HepG2 (cell line): ENCODE measurements at regions not wholly inside any gene's neighbourhood (a gene's known extent, or its start where the extent isn't known, plus 50 kb on each side); places are given as distances from the start of the nearest gene placed in this dataset.

ENCODE experiments used
- ATAC-seq: fragments of 200-7000 bp; cut with Tn5 transposase; 3 replicates; pipeline ENCODE4 v1.9.1; 2020; ENCODE audit warnings: mild to moderate bottlenecking, moderate library complexity
- BruUV-seq: library from RNA; stranded (reverse); fragments of 400-500 nt; replicated peaks from 2 replicates; lab custom pipeline; 2021; lab: Mats Ljungman, UMichigan
- CTCF ChIA-PET: fragments of 300-600 bp; formaldehyde crosslinking; extraction: SDS; loops from one replicate; lab custom pipeline; 2021; ENCODE audit warnings: low total read pairs, inconsistent platforms, low intra/inter-chr PET ratio; lab: Yijun Ruan, JAX
- POLR2A ChIA-PET: fragments of 350-600 bp; sonication (Branson Sonifier 250); formaldehyde crosslinking; loops from one replicate; lab custom pipeline; 2020; ENCODE audit warnings: antibody characterized with exemption, inconsistent platforms; lab: Yijun Ruan, JAX
- DNase-seq: peaks from one replicate; pipeline ENCODE4 v3.0.0-alpha.2; 2015; ENCODE audit warnings: low spot score
- FAIRE-seq: peaks from 3 replicates; lab custom pipeline; 2011; peaks lifted over from hg19 to GRCh38; lab: Jason Lieb, UNC
- H2AFZ ChIP-seq: one replicate; pipeline ENCODE4 v1.6.1; 2011; ENCODE audit warnings: low read length, inconsistent platforms
- H3K27ac ChIP-seq: fragments of 300-600 bp; 3 replicates; pipeline ENCODE4 v1.8.0; 2011; ENCODE audit warnings: mixed run types, mild to moderate bottlenecking, mixed read lengths, low read length, inconsistent platforms; ENCODE audit not compliant: insufficient read depth; ENCODE audit errors: extremely low read length
- H3K27me3 ChIP-seq, 2 experiments: fragments of 200-600 bp in 1 of 2; 2 replicates in 1 of 2; 3 replicates in 1 of 2; pipeline versions ENCODE4 v1.6.0 to v1.8.0; 2011; ENCODE audit warnings: low read length in 2 of 2, mild to moderate bottlenecking in 2 of 2, moderate library complexity in 2 of 2, inconsistent platforms in 1 of 2; ENCODE audit not compliant: insufficient read depth in 2 of 2, control insufficient read depth in 1 of 2
- H3K36me3 ChIP-seq, 2 experiments: fragments of 200-600 bp in 1 of 2; replicated peaks in 1 of 2; 2 replicates in 1 of 2; 3 replicates in 1 of 2; pipeline versions ENCODE4 v1.5.1 to v1.8.0; 2011; ENCODE audit warnings: low read length in 2 of 2, inconsistent platforms in 1 of 2; ENCODE audit not compliant: insufficient read depth in 2 of 2, control insufficient read depth in 1 of 2
- H3K4me1 ChIP-seq: 2 replicates; pipeline ENCODE4 v1.5.1; 2012; ENCODE audit warnings: low read length, inconsistent platforms; ENCODE audit not compliant: insufficient read depth
- H3K4me2 ChIP-seq: 2 replicates; pipeline ENCODE4 v1.6.0; 2011; ENCODE audit warnings: low read depth, low read length, inconsistent platforms
- H3K4me3 ChIP-seq, 3 experiments: fragments of 200-600 bp in 1 of 3; sonication (generic), shearing (Covaris generic) in 1 of 3; replicated peaks in 1 of 3; 2 replicates each; pipeline ENCODE4 v1.5.1; 2011 to 2016; ENCODE audit warnings: low read length in 3 of 3, inconsistent platforms in 2 of 3, low read depth in 2 of 3, mild to moderate bottlenecking in 2 of 3, control low read depth in 1 of 3, mixed read lengths in 1 of 3; ENCODE audit not compliant: insufficient read depth in 1 of 3
- H3K79me2 ChIP-seq: one replicate; pipeline ENCODE4 v1.6.1; 2011; ENCODE audit warnings: low read length, inconsistent platforms; ENCODE audit not compliant: insufficient read depth
- H3K9ac ChIP-seq: 2 replicates; pipeline ENCODE4 v1.6.0; 2011; ENCODE audit warnings: mild to moderate bottlenecking, low read depth, low read length, inconsistent platforms; ENCODE audit not compliant: insufficient read depth
- H3K9me3 ChIP-seq: 2 replicates; pipeline ENCODE4 v1.5.1; 2012; ENCODE audit warnings: mild to moderate bottlenecking, low read length
- H4K20me1 ChIP-seq: 2 replicates; pipeline ENCODE4 v1.6.0; 2011; ENCODE audit warnings: inconsistent platforms, mild to moderate bottlenecking, low read length, moderate library complexity; ENCODE audit not compliant: insufficient read depth
- ATAD3A ChIP-seq: sonication (generic); formaldehyde crosslinking; IDR thresholded peaks from 2 replicates; pipeline ENCODE4 v1.4.0; 2020; ENCODE audit warnings: missing genetic modification reagents
- CBX2 ChIP-seq, 2 experiments: fragments of 200-600 bp in 1 of 2; sonication (generic); formaldehyde crosslinking in 1 of 2; IDR thresholded peaks; 2 replicates each; pipeline versions ENCODE4 v1.7.0 to v1.8.1; 2018 to 2022; ENCODE audit warnings: low read depth in 2 of 2, low read length in 1 of 2, mild to moderate bottlenecking in 1 of 2, missing genetic modification reagents in 1 of 2
- CBX5 ChIP-seq: sonication (generic); formaldehyde crosslinking; IDR thresholded peaks from 2 replicates; pipeline ENCODE4 v1.4.0; 2020; ENCODE audit warnings: missing genetic modification reagents, borderline replicate concordance
- CREBL2 ChIP-seq: sonication (generic); formaldehyde crosslinking; IDR thresholded peaks from 2 replicates; pipeline ENCODE4 v1.8.1; 2023; ENCODE audit warnings: missing genetic modification reagents, mild to moderate bottlenecking, borderline replicate concordance
- DR1 ChIP-seq: sonication (generic); formaldehyde crosslinking; IDR thresholded peaks from 2 replicates; pipeline ENCODE4 v1.8.0; 2021; ENCODE audit warnings: mild to moderate bottlenecking, missing genetic modification reagents, inconsistent platforms
- GLMP ChIP-seq: sonication (generic); formaldehyde crosslinking; IDR thresholded peaks from 2 replicates; pipeline ENCODE4 v1.9.0; 2021; ENCODE audit warnings: missing genetic modification reagents, mild to moderate bottlenecking, borderline replicate concordance
- JDP2 ChIP-seq: sonication (generic); formaldehyde crosslinking; IDR thresholded peaks from 2 replicates; pipeline ENCODE4 v1.8.1; 2022; ENCODE audit warnings: missing genetic modification reagents, borderline replicate concordance
- LRRFIP1 ChIP-seq: sonication (generic); formaldehyde crosslinking; conservative IDR thresholded peaks from 2 replicates; pipeline ENCODE4 v1.4.0; 2020; ENCODE audit warnings: missing genetic modification reagents
- NFE2 ChIP-seq: sonication (generic); formaldehyde crosslinking; IDR thresholded peaks from 2 replicates; pipeline ENCODE4 v1.4.0; 2020; ENCODE audit warnings: missing genetic modification reagents
- NFIB ChIP-seq: sonication (generic); formaldehyde crosslinking; IDR thresholded peaks from 2 replicates; pipeline ENCODE4 v1.9.0; 2021; ENCODE audit warnings: missing genetic modification reagents, mild to moderate bottlenecking, borderline replicate concordance
- ONECUT2 ChIP-seq: sonication (generic); formaldehyde crosslinking; IDR thresholded peaks from 2 replicates; pipeline ENCODE4 v1.4.0; 2020; ENCODE audit warnings: missing genetic modification reagents
- SIX1 ChIP-seq: sonication (generic); formaldehyde crosslinking; IDR thresholded peaks from 2 replicates; pipeline ENCODE4 v1.4.0; 2020; ENCODE audit warnings: missing genetic modification reagents, borderline replicate concordance
- YEATS4 ChIP-seq: sonication (generic); formaldehyde crosslinking; IDR thresholded peaks from 2 replicates; pipeline ENCODE4 v1.4.0; 2020; ENCODE audit warnings: missing genetic modification reagents, borderline replicate concordance
- ZBTB20 ChIP-seq: sonication (generic); formaldehyde crosslinking; IDR thresholded peaks from 2 replicates; pipeline ENCODE4 v1.8.1; 2023; ENCODE audit warnings: missing genetic modification reagents, low read depth, mild to moderate bottlenecking, borderline replicate concordance
- ZNF10 ChIP-seq: sonication (generic); formaldehyde crosslinking; IDR thresholded peaks from 2 replicates; pipeline ENCODE4 v1.4.0; 2020; ENCODE audit warnings: mild to moderate bottlenecking, low read depth, missing genetic modification reagents, borderline replicate concordance
- ZNF34 ChIP-seq: sonication (generic); formaldehyde crosslinking; IDR thresholded peaks from 2 replicates; pipeline ENCODE4 v1.4.0; 2020; ENCODE audit warnings: mild to moderate bottlenecking, missing genetic modification reagents, borderline replicate concordance
- ZNF546 ChIP-seq: sonication (generic); formaldehyde crosslinking; conservative IDR thresholded peaks from 2 replicates; pipeline ENCODE4 v1.8.1; 2023; ENCODE audit warnings: mild to moderate bottlenecking, missing genetic modification reagents
- ZNF749 ChIP-seq: sonication (generic); formaldehyde crosslinking; IDR thresholded peaks from 2 replicates; pipeline ENCODE4 v1.8.0; 2022; ENCODE audit warnings: mild to moderate bottlenecking, missing genetic modification reagents, moderate library complexity, borderline replicate concordance
- ZNF773 ChIP-seq: sonication (generic); formaldehyde crosslinking; IDR thresholded peaks from 2 replicates; pipeline ENCODE4 v1.4.0; 2020; ENCODE audit warnings: missing genetic modification reagents, borderline replicate concordance
- ZNF780A ChIP-seq: sonication (generic); formaldehyde crosslinking; IDR thresholded peaks from 2 replicates; pipeline ENCODE4 v1.8.0; 2022; ENCODE audit warnings: mild to moderate bottlenecking, missing genetic modification reagents, moderate library complexity
- ZNF83 ChIP-seq: sonication (generic); formaldehyde crosslinking; IDR thresholded peaks from 2 replicates; pipeline ENCODE4 v1.4.0; 2020; ENCODE audit warnings: missing genetic modification reagents, mild to moderate bottlenecking, borderline replicate concordance
- WGBS: methylation state at CpG from one replicate; pipeline ENCODE4 v1.1.6; 2017; ENCODE audit warnings: low lambda C conversion rate; 5-methylcytosine and 5-hydroxymethylcytosine counted together
- in situ Hi-C: cut with HindIII; loops from 2 replicates; pipeline ENCODE4 v1.10.0; 2017; ENCODE audit warnings: low pct_unique_long_range_greater_than_20kb; ENCODE audit not compliant: extremely low pct_ligation_motif_present
- intact Hi-C: fragments of 100-400 bp; cut with micrococcal nuclease; formaldehyde crosslinking; loops from one replicate; pipeline ENCODE4 v1.10.0; 2022; ENCODE audit not compliant: unreplicated experiment

GRCh38 chr10:84700668-84701369 is 372.4 kb downstream of the CCSER2 start (continued):
- TF ChIP-seq ONECUT2 (CRISPR knock-in tag) (no peak), ATAD3A (CRISPR knock-in tag) (no peak), ZBTB20 (CRISPR knock-in tag) (no peak), ZNF83 (no peak), ZNF34 (no peak), ZNF546 (no peak), CBX2 (IDR thresholded peaks at IDR 0.05; ENCODE audit: low read depth, low read length) (no peak), CBX2 (CRISPR knock-in tag; IDR thresholded peaks at IDR 0.05; ENCODE audit: low read depth) (no peak), ZNF10 (CRISPR knock-in tag) (no peak), NFIB (CRISPR knock-in tag) (no peak), CBX5 (CRISPR knock-in tag) (no peak)
- TF ChIP-seq, all 625 proteins: peak for 0

GRCh38 chr10:84701370-84701720 is 373.0 kb downstream of the CCSER2 start:
- no peak for FAIRE-seq
- intact Hi-C loops (no loop called here), in situ Hi-C loops (no loop called here)
- no peak overlapping the region for H3K27ac ChIP-seq
- peaks cover 0 to 7% of the 10 kb centered on the region in 2 experiments; a peak in 1 of 5 replicates for H3K27me3 ChIP-seq
- no peak for ATAC-seq
- H3K4me2 ChIP-seq, result no peak overlapping the region
- 7% methylated on average over 3 of the region's 3 CpGs for WGBS
- H3K4me3 ChIP-seq, result no peak overlapping the region
- no peak overlapping the region for H3K9ac ChIP-seq
- DNase-seq, result no peak
- no peaks in the 10 kb centered on the region for H3K36me3 ChIP-seq
- no peaks in the 10 kb centered on the region for H3K9me3 ChIP-seq
- no peaks in the 10 kb centered on the region for H3K4me1 ChIP-seq
- no TSS peak for BruUV-seq
- no peaks in the 10 kb centered on the region for H3K79me2 ChIP-seq
- ChIA-PET POLR2A (no interaction called here), CTCF (no interaction called here)
- H4K20me1 ChIP-seq, result no peaks in the 10 kb centered on the region
- TF ChIP-seq GLMP (CRISPR knock-in tag) (no peak), ZNF773 (CRISPR knock-in tag) (no peak), SIX1 (CRISPR knock-in tag) (no peak), DR1 (no peak), YEATS4 (CRISPR knock-in tag) (no peak), ZNF749 (CRISPR knock-in tag) (no peak), ZNF780A (CRISPR knock-in tag) (no peak), JDP2 (CRISPR knock-in tag) (no peak), LRRFIP1 (no peak), NFE2 (CRISPR knock-in tag) (no peak), CREBL2 (CRISPR knock-in tag) (no peak)
- no peak overlapping the region for H2AFZ ChIP-seq
